Neural crest cell (in vitro differentiated cells): ENCODE measurements at regions not wholly inside any gene's neighbourhood (a gene's known extent, or its start where the extent isn't known, plus 50 kb on each side); places are given as distances from the start of the nearest gene placed in this dataset.

Source experiments
- DNase-seq: peaks from one replicate; pipeline ENCODE4 v3.0.0; 2021; ENCODE audit warnings: low read depth, mixed read lengths, low spot score
- H3K27ac Mint-ChIP-seq: one replicate; pipeline ENCODE4 v1.8.0; 2021; ENCODE audit warnings: mild to moderate bottlenecking, mixed read lengths; ENCODE audit not compliant: unreplicated experiment
- H3K27me3 Mint-ChIP-seq: 2 replicates; pipeline ENCODE4 v1.8.0; 2021; ENCODE audit warnings: low read depth, mild to moderate bottlenecking, mixed read lengths
- H3K36me3 Mint-ChIP-seq: 2 replicates; pipeline ENCODE4 v1.8.0; 2021; ENCODE audit warnings: low read depth, mild to moderate bottlenecking, mixed read lengths
- H3K4me1 Mint-ChIP-seq: 2 replicates; pipeline ENCODE4 v1.8.0; 2021; ENCODE audit warnings: mixed read lengths
- H3K4me3 Mint-ChIP-seq: one replicate; pipeline ENCODE4 v1.8.0; 2021; ENCODE audit warnings: mild to moderate bottlenecking, mixed read lengths
- H3K9me3 Mint-ChIP-seq: 2 replicates; pipeline ENCODE4 v1.8.0; 2021; ENCODE audit warnings: mixed read lengths
- TF ChIP-seq, protein P1 (sequence below): fragments of 200-600 bp; sonication (generic); conservative IDR thresholded peaks from 2 replicates; pipeline ENCODE4 v1.5.0; 2021; ENCODE audit warnings: antibody characterized with exemption, mild to moderate bottlenecking

DNA sequence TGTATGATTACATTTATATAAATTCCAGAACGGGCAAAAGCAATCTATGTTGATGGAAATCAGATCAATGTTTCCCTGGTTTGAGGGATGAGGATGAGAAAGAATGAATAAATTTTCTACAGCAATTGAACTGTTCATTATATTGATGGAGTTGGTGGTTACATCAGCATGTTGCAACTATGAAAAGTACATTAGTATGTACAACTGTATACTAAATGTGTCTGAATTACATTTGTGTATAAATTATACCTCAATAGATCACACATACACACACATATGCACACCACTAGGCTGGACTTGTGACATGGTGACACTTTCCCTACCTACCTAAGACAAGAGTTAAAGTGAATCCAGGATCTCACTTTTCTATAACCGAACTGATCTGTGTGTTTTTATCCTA is 608.0 kb downstream of the CDH11 start:
- TF ChIP-seq, protein P1, sequence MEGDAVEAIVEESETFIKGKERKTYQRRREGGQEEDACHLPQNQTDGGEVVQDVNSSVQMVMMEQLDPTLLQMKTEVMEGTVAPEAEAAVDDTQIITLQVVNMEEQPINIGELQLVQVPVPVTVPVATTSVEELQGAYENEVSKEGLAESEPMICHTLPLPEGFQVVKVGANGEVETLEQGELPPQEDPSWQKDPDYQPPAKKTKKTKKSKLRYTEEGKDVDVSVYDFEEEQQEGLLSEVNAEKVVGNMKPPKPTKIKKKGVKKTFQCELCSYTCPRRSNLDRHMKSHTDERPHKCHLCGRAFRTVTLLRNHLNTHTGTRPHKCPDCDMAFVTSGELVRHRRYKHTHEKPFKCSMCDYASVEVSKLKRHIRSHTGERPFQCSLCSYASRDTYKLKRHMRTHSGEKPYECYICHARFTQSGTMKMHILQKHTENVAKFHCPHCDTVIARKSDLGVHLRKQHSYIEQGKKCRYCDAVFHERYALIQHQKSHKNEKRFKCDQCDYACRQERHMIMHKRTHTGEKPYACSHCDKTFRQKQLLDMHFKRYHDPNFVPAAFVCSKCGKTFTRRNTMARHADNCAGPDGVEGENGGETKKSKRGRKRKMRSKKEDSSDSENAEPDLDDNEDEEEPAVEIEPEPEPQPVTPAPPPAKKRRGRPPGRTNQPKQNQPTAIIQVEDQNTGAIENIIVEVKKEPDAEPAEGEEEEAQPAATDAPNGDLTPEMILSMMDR, result no peak

DNA sequence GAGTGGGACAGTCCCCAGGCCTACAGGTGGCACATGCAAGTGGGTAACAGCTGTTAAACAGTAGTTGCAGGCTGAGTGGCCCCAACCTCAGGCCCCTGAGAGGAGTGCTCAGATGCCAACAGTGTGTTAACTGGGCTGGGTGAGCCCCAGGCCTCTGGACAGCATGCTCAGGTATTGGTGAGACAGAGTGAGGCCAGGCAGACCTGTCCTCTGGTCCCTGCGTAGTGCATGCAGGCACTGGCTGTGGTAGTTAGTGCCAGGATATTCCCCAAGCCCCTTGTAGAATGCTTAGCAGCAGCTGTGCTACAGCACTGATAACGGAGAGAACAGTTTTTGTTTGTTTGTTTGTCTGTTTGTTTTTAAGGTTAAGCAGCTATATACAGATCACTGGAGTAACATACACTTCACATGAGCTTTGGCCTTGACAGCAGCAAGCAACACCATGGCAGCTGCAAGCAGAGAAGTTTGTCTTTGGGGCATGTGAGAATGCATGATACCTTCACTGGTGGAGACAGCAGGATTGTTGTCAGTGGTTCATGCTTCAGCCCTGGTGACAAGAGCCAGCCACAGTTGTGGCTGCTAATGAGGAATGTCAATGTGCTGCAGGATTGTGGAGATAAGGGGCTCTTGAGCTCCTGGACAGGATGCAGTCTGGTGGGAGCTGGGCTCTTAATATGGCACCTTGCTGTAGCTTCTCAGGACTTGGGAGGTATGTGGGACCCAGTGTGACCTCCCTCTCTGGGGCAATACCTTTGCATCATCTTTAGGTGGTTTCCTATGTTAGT is 614.4 kb downstream of the CDH11 start:
- Mint-ChIP-seq H3K4me1 (no peaks in the 10 kb centered on the region), H3K36me3 (no peaks in the 10 kb centered on the region), H3K27ac (no peak overlapping the region), H3K9me3 (peaks cover 2% of the 10 kb centered on the region), H3K4me3 (no peak overlapping the region), H3K27me3 (no peaks in the 10 kb centered on the region)
- DNase-seq, result no peak
- TF ChIP-seq, protein P1, result no peak

More for the DNA sequence above, 608.0 kb downstream of the CDH11 start:
- DNase-seq, result no peak
- Mint-ChIP-seq H3K4me3 (no peak overlapping the region), H3K9me3 (no peaks in the 10 kb centered on the region), H3K36me3 (no peaks in the 10 kb centered on the region), H3K4me1 (no peaks in the 10 kb centered on the region), H3K27ac (no peak overlapping the region), H3K27me3 (no peaks in the 10 kb centered on the region)

DNA sequence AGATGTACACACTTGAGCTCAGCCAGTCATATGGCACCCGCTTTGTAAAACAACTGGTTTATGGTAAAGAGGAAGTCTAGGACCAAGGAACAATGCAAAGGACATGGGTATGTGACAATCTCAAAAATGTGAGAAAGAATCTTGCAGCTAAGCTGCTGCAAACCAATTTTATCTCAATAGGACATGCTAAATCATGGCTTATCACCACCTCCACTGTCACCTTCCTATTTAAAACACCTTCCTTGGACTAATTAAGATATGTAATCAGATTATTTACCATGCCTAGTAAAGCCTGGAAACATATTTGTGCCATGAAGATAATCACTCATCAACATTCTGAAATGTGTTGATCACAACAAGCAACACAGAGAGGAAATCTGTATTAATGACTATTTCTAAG is 622.7 kb downstream of the CDH11 start:
- H3K27ac Mint-ChIP-seq, result no peak overlapping the region
- no peaks in the 10 kb centered on the region for H3K27me3 Mint-ChIP-seq
- no peaks in the 10 kb centered on the region for H3K4me1 Mint-ChIP-seq
- H3K4me3 Mint-ChIP-seq, result no peak overlapping the region
- no peak for DNase-seq
- H3K36me3 Mint-ChIP-seq, result no peaks in the 10 kb centered on the region
- TF ChIP-seq, protein P1, result no peak
- H3K9me3 Mint-ChIP-seq, result no peaks in the 10 kb centered on the region

DNA sequence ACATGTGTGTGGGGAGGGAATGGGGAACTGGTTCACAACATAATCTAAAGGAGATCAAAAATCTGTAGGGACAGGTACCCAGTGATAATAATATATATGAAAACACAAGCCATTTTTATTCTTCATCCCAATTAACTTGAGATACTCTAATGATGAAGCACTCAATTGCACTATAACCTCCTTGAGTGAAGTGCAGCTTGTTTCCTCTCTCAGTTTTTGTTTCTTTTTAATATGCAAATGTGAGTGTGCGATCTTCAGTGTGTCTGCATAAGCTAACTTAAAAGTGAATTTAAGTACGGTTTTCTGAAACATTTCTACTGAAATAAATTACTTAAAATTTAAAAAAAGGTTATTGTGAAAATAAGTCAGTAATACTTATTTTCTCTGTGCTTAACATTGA is 623.5 kb downstream of the CDH11 start:
- H3K9me3 Mint-ChIP-seq, result no peaks in the 10 kb centered on the region
- no peak for DNase-seq
- TF ChIP-seq, protein P1, result no peak
- H3K4me3 Mint-ChIP-seq, result no peak overlapping the region
- no peaks in the 10 kb centered on the region for H3K27me3 Mint-ChIP-seq
- H3K36me3 Mint-ChIP-seq, result no peaks in the 10 kb centered on the region
- H3K4me1 Mint-ChIP-seq, result no peaks in the 10 kb centered on the region
- no peak overlapping the region for H3K27ac Mint-ChIP-seq

DNA sequence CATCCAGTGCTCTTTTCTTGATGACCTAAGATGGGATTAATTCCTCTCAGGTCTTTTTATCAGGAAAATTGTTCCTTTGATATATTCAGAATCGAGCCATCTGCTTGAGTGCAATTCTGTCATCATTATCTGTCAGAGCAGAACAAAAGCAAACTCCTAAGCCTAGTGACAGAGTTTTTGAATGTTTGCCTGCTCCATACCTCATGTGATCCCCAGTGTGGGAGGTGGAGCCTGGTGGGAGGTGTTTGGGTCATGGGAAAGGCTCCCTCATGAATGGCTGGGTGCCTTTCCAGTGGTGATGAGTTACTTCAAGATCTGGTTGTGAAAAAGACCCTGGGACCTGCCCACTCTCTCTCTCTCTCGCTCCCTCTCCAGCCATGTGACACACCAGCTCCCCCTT is 628.2 kb downstream of the CDH11 start:
- no peaks in the 10 kb centered on the region for H3K36me3 Mint-ChIP-seq

More for the DNA sequence above, 628.2 kb downstream of the CDH11 start:
- no peaks in the 10 kb centered on the region for H3K27me3 Mint-ChIP-seq
- DNase-seq, result no peak
- no peaks in the 10 kb centered on the region for H3K9me3 Mint-ChIP-seq
- TF ChIP-seq, protein P1, result no peak
- no peak overlapping the region for H3K27ac Mint-ChIP-seq
- H3K4me3 Mint-ChIP-seq, result no peak overlapping the region
- H3K4me1 Mint-ChIP-seq, result no peaks in the 10 kb centered on the region
